ENCODE measurements at regions not wholly inside any gene's neighbourhood (a gene's known extent, or its start where the extent isn't known, plus 50 kb on each side); places are given as distances from the start of the nearest gene placed in this dataset.

- H3K4me3 ChIP-seq (replicated peaks; ENCODE audit: low read depth, low read length): no peak overlapping the region
- DNase-seq (ENCODE audit: extremely low read depth, low read depth): no peak
- no peak for TF ChIP-seq CTCF (IDR thresholded peaks at IDR 0.05; ENCODE audit: low read depth, low read length, missing control alignments)
Observed at GRCh38 chr12:61504396-61505080, 755.7 kb upstream of the USP15 start.

GRCh38 chr12:61513499-61513898, 746.7 kb upstream of the USP15 start:
- TF ChIP-seq CTCF (IDR thresholded peaks at IDR 0.05; ENCODE audit: low read depth, low read length, missing control alignments): no peak
- no peak overlapping the region for H3K4me3 ChIP-seq (replicated peaks; ENCODE audit: low read depth, low read length)
- DNase-seq (ENCODE audit: extremely low read depth, low read depth): no peak

GRCh38 chr12:61514016-61514415, 746.2 kb upstream of the USP15 start:
- TF ChIP-seq CTCF (IDR thresholded peaks at IDR 0.05; ENCODE audit: low read depth, low read length, missing control alignments): no peak
- H3K4me3 ChIP-seq (replicated peaks; ENCODE audit: low read depth, low read length): no peak overlapping the region
- DNase-seq (ENCODE audit: extremely low read depth, low read depth): no peak

- H3K4me3 ChIP-seq (replicated peaks; ENCODE audit: low read depth, low read length): no peak overlapping the region
- DNase-seq (ENCODE audit: extremely low read depth, low read depth): no peak
- no peak for TF ChIP-seq CTCF (IDR thresholded peaks at IDR 0.05; ENCODE audit: low read depth, low read length, missing control alignments)
Observed at GRCh38 chr12:61521258-61521657, 738.9 kb upstream of the USP15 start.

- DNase-seq (ENCODE audit: extremely low read depth, low read depth): no peak
- no peak for TF ChIP-seq CTCF (IDR thresholded peaks at IDR 0.05; ENCODE audit: low read depth, low read length, missing control alignments)
- no peak overlapping the region for H3K4me3 ChIP-seq (replicated peaks; ENCODE audit: low read depth, low read length)
Observed at GRCh38 chr12:61523276-61523992, 736.8 kb upstream of the USP15 start.

GRCh38 chr12:61524851-61525250, 735.4 kb upstream of the USP15 start:
- no peak for TF ChIP-seq CTCF (IDR thresholded peaks at IDR 0.05; ENCODE audit: low read depth, low read length, missing control alignments)
- no peak overlapping the region for H3K4me3 ChIP-seq (replicated peaks; ENCODE audit: low read depth, low read length)
- DNase-seq (ENCODE audit: extremely low read depth, low read depth): no peak

Data from HFF-Myc (cell line).